NCI-H187 treated with DMSO at 0.1 percent for 48 hours (cell line): ENCODE measurements at regions not wholly inside any gene's neighbourhood (a gene's known extent, or its start where the extent isn't known, plus 50 kb on each side); places are given as distances from the start of the nearest gene placed in this dataset.

Source experiments
- DNase-seq: peaks from one replicate; lab custom pipeline; 2025; lab: John Stamatoyannopoulos, UW

GRCh38 chr2:107384422-107384821 lies 442.3 kb upstream of the RGPD4 start:
- no peak for DNase-seq

GRCh38 chr2:107385921-107386320 lies 440.8 kb upstream of the RGPD4 start:
- no peak for DNase-seq

- DNase-seq = no peak
Observed at GRCh38 chr2:107392241-107392704, 434.4 kb upstream of the RGPD4 start.

GRCh38 chr2:107393516-107393915 lies 433.2 kb upstream of the RGPD4 start:
- no peak for DNase-seq

GRCh38 chr2:107398683-107399082 lies 428.0 kb upstream of the RGPD4 start:
- DNase-seq = no peak

- DNase-seq = no peak
Observed at GRCh38 chr2:107402330-107402729, 424.4 kb upstream of the RGPD4 start.

- DNase-seq = no peak
Observed at GRCh38 chr2:107405261-107405660, 421.4 kb upstream of the RGPD4 start.

GRCh38 chr2:107407017-107407416 lies 419.7 kb upstream of the RGPD4 start:
- DNase-seq = no peak

GRCh38 chr2:107407974-107408373 lies 418.7 kb upstream of the RGPD4 start:
- DNase-seq = no peak

GRCh38 chr2:107411267-107411666 lies 415.4 kb upstream of the RGPD4 start:
- no peak for DNase-seq

GRCh38 chr2:107412209-107412904 lies 414.3 kb upstream of the RGPD4 start:
- DNase-seq = no peak

- no peak for DNase-seq
Observed at GRCh38 chr2:107412981-107413380, 413.7 kb upstream of the RGPD4 start.

GRCh38 chr2:107414376-107414775 lies 412.3 kb upstream of the RGPD4 start:
- DNase-seq = no peak

- no peak for DNase-seq
Observed at GRCh38 chr2:107418708-107419107, 408.0 kb upstream of the RGPD4 start.

- no peak for DNase-seq
Observed at GRCh38 chr2:107419191-107419590, 407.5 kb upstream of the RGPD4 start.

GRCh38 chr2:107428781-107429180 lies 397.9 kb upstream of the RGPD4 start:
- DNase-seq = no peak

- DNase-seq = no peak
Observed at GRCh38 chr2:107430006-107430405, 396.7 kb upstream of the RGPD4 start.

GRCh38 chr2:107430596-107431266 lies 396.0 kb upstream of the RGPD4 start:
- no peak for DNase-seq

- no peak for DNase-seq
Observed at GRCh38 chr2:107436281-107436680, 390.4 kb upstream of the RGPD4 start.

GRCh38 chr2:107437265-107437664 lies 389.4 kb upstream of the RGPD4 start:
- no peak for DNase-seq

- DNase-seq = no peak
Observed at GRCh38 chr2:107437807-107438206, 388.9 kb upstream of the RGPD4 start.

- no peak for DNase-seq
Observed at GRCh38 chr2:107448160-107448559, 378.5 kb upstream of the RGPD4 start.

GRCh38 chr2:107461301-107461700 lies 365.4 kb upstream of the RGPD4 start:
- DNase-seq = no peak

- no peak for DNase-seq
Observed at GRCh38 chr2:107462181-107462580, 364.5 kb upstream of the RGPD4 start.
